ENCODE measurements at regions not wholly inside any gene's neighbourhood (a gene's known extent, or its start where the extent isn't known, plus 50 kb on each side); places are given as distances from the start of the nearest gene placed in this dataset.
A peak's percentile ranks its signal among the peaks of the same experiment; 100 is the strongest.

- H3K27me3 ChIP-seq (ENCODE audit: control insufficient read depth in 4 of 4, insufficient read depth in 4 of 4, low read length in 3 of 4) = peaks cover 0 to 9% (median 4%) of the 10 kb centered on the region in 4 donors
- no peaks in the 10 kb centered on the region for H3K9me3 ChIP-seq (ENCODE audit: control insufficient read depth in 4 of 4, low read length in 3 of 4)
- peak overlapping the region in 2 of 3 donors; percentile 4 to 25 for H3K4me3 ChIP-seq (ENCODE audit: low read depth in 1 of 3, low read length in 3 of 3)
- TF ChIP-seq, protein P1, sequence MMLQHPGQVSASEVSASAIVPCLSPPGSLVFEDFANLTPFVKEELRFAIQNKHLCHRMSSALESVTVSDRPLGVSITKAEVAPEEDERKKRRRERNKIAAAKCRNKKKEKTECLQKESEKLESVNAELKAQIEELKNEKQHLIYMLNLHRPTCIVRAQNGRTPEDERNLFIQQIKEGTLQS (IDR thresholded peaks at IDR 0.05) = no peak
- TF ChIP-seq FOXA2 (IDR thresholded peaks at IDR 0.05) (no peak), FOXA1 (IDR thresholded peaks at IDR 0.05) (no peak), HNF4G (IDR thresholded peaks at IDR 0.05) (no peak), JUND (IDR thresholded peaks at IDR 0.05) (no peak), EGR1 (IDR thresholded peaks at IDR 0.05; ENCODE audit: low read depth in 2 of 2) (no peak), RAD21 (IDR thresholded peaks at IDR 0.05) (no peak)
- TF ChIP-seq, protein P2, sequence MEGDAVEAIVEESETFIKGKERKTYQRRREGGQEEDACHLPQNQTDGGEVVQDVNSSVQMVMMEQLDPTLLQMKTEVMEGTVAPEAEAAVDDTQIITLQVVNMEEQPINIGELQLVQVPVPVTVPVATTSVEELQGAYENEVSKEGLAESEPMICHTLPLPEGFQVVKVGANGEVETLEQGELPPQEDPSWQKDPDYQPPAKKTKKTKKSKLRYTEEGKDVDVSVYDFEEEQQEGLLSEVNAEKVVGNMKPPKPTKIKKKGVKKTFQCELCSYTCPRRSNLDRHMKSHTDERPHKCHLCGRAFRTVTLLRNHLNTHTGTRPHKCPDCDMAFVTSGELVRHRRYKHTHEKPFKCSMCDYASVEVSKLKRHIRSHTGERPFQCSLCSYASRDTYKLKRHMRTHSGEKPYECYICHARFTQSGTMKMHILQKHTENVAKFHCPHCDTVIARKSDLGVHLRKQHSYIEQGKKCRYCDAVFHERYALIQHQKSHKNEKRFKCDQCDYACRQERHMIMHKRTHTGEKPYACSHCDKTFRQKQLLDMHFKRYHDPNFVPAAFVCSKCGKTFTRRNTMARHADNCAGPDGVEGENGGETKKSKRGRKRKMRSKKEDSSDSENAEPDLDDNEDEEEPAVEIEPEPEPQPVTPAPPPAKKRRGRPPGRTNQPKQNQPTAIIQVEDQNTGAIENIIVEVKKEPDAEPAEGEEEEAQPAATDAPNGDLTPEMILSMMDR (IDR thresholded peaks at IDR 0.05; ENCODE audit: low read depth, low read length, missing input control) = no peak
- 26% methylated on average over 17 of the region's 17 CpGs for WGBS
- H3K9ac ChIP-seq (ENCODE audit: low read depth in 1 of 2, low read length in 2 of 2) = no peak overlapping the region
- DNase-seq (ENCODE audit: low spot score) = no peak
- H3K36me3 ChIP-seq (ENCODE audit: control insufficient read depth in 4 of 4, insufficient read depth in 3 of 4, low read depth in 1 of 4, low read length in 3 of 4) = no peaks in the 10 kb centered on the region
- H3K4me1 ChIP-seq (ENCODE audit: control insufficient read depth in 4 of 4, insufficient read depth in 4 of 4, low read length in 3 of 4) = peaks cover 0 to 13% (median 8%) of the 10 kb centered on the region in 4 donors
- no peak overlapping the region for H3K27ac ChIP-seq (ENCODE audit: low read depth in 1 of 2, low read length in 2 of 2)
Measured at GRCh38 chr7:32299133-32299702, 191.0 kb downstream of the LSM5 start.

GRCh38 chr7:32298408-32299132 is 191.6 kb downstream of the LSM5 start:
- WGBS = 4% methylated on average over 80 of the region's 80 CpGs
- no peaks in the 10 kb centered on the region for H3K9me3 ChIP-seq (ENCODE audit: control insufficient read depth in 4 of 4, low read length in 3 of 4)
- no peak overlapping the region for H3K27ac ChIP-seq (ENCODE audit: low read depth in 1 of 2, low read length in 2 of 2)
- peaks cover 0 to 13% (median 8%) of the 10 kb centered on the region in 4 donors for H3K4me1 ChIP-seq (ENCODE audit: control insufficient read depth in 4 of 4, insufficient read depth in 4 of 4, low read length in 3 of 4)
- no peaks in the 10 kb centered on the region for H3K36me3 ChIP-seq (ENCODE audit: control insufficient read depth in 4 of 4, insufficient read depth in 3 of 4, low read depth in 1 of 4, low read length in 3 of 4)
- TF ChIP-seq EGR1 (IDR thresholded peaks at IDR 0.05; ENCODE audit: low read depth in 2 of 2) (no peak), SP1 (IDR thresholded peaks at IDR 0.05) (no peak), RAD21 (IDR thresholded peaks at IDR 0.05) (no peak)
- DNase-seq (ENCODE audit: low spot score) = no peak
- no peak overlapping the region for H3K9ac ChIP-seq (ENCODE audit: low read depth in 1 of 2, low read length in 2 of 2)
- H3K4me3 ChIP-seq (ENCODE audit: low read depth in 1 of 3, low read length in 3 of 3) = peak overlapping the region in 2 of 3 donors; percentile 4 to 25
- H3K27me3 ChIP-seq (ENCODE audit: control insufficient read depth in 4 of 4, insufficient read depth in 4 of 4, low read length in 3 of 4) = peaks cover 0 to 9% (median 4%) of the 10 kb centered on the region in 4 donors

DNA sequence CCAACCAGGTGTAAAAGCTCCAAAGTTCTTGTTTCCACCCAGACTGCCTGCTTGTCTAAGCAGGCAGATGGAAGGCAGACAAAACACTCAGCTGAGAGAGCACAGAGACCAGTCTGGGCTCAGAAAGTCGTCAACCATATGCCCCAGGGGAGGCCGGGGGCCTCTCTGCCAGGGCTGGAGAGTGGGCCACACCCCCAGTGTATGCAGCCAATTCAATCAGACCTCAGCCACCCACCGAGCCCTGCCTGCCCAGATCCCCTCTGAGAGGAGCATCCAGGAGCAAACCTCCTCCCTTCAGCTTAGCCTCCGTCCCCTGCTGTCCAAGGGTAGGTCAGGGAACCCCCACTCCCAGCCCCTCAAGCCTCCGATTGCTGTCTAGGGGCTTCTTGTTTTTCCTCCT is 196.3 kb downstream of the LSM5 start:
- Histone ChIP-seq H3K9me3 (ENCODE audit: control insufficient read depth in 4 of 4, low read length in 3 of 4) (no peaks in the 10 kb centered on the region), H3K9ac (ENCODE audit: low read depth in 1 of 2, low read length in 2 of 2) (no peak overlapping the region), H3K36me3 (ENCODE audit: control insufficient read depth in 4 of 4, insufficient read depth in 3 of 4, low read depth in 1 of 4, low read length in 3 of 4) (no peaks in the 10 kb centered on the region), H3K27ac (ENCODE audit: low read depth in 1 of 2, low read length in 2 of 2) (no peak overlapping the region), H3K4me3 (ENCODE audit: low read depth in 1 of 3, low read length in 3 of 3) (no peak overlapping the region), H3K27me3 (ENCODE audit: control insufficient read depth in 4 of 4, insufficient read depth in 4 of 4, low read length in 3 of 4) (peaks cover 0 to 5% (median 1%) of the 10 kb centered on the region in 4 donors), H3K4me1 (ENCODE audit: control insufficient read depth in 4 of 4, insufficient read depth in 4 of 4, low read length in 3 of 4) (peaks cover 0 to 9% (median 4%) of the 10 kb centered on the region in 4 donors)
- no peak for DNase-seq (ENCODE audit: low spot score)
- 57% methylated on average over 5 of the region's 5 CpGs for WGBS
- TF ChIP-seq MAX (IDR thresholded peaks at IDR 0.05) (no peak), EGR1 (IDR thresholded peaks at IDR 0.05; ENCODE audit: low read depth in 2 of 2) (no peak), HNF4A (conservative IDR thresholded peaks at IDR 0.05) (no peak), FOXA2 (IDR thresholded peaks at IDR 0.05) (no peak)
